ENCODE measurements at regions not wholly inside any gene's neighbourhood (a gene's known extent, or its start where the extent isn't known, plus 50 kb on each side); places are given as distances from the start of the nearest gene placed in this dataset.
A peak's percentile ranks its signal among the peaks of the same experiment; 100 is the strongest.

DNA sequence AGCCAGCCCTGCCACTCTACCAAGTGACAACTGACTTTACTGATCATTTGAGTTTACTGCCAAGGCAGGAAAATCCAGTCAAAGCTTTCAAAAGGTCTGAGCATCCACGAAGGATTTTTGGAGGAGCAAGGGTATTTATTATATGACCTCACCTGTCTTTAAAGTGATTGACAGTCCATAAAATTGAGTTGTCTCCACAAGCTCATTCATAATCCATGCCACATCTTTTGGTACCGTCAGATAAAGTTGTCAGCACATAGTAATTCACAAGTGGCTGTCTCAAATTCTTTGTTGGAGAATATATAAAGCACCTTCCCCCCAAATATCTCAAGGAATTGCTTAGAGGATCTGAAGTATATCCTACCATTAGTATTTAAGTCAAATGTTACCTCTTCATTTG, 240.5 kb downstream of the METTL4 start:
- Mint-ChIP-seq H3K4me1 (ENCODE audit: unreplicated experiment) (no peaks in the 10 kb centered on the region), H3K4me3 (ENCODE audit: unreplicated experiment) (no peak overlapping the region), H3K27me3 (ENCODE audit: unreplicated experiment) (peaks cover 3% of the 10 kb centered on the region), H3K9me3 (ENCODE audit: unreplicated experiment) (no peaks in the 10 kb centered on the region), H3K27ac (ENCODE audit: unreplicated experiment) (no peak overlapping the region), H3K36me3 (ENCODE audit: low read depth, unreplicated experiment) (no peaks in the 10 kb centered on the region)
- no peak for DNase-seq (ENCODE audit: low spot score)
- TF ChIP-seq, protein P1, sequence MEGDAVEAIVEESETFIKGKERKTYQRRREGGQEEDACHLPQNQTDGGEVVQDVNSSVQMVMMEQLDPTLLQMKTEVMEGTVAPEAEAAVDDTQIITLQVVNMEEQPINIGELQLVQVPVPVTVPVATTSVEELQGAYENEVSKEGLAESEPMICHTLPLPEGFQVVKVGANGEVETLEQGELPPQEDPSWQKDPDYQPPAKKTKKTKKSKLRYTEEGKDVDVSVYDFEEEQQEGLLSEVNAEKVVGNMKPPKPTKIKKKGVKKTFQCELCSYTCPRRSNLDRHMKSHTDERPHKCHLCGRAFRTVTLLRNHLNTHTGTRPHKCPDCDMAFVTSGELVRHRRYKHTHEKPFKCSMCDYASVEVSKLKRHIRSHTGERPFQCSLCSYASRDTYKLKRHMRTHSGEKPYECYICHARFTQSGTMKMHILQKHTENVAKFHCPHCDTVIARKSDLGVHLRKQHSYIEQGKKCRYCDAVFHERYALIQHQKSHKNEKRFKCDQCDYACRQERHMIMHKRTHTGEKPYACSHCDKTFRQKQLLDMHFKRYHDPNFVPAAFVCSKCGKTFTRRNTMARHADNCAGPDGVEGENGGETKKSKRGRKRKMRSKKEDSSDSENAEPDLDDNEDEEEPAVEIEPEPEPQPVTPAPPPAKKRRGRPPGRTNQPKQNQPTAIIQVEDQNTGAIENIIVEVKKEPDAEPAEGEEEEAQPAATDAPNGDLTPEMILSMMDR (IDR thresholded peaks at IDR 0.05; ENCODE audit: unreplicated experiment): no peak

DNA sequence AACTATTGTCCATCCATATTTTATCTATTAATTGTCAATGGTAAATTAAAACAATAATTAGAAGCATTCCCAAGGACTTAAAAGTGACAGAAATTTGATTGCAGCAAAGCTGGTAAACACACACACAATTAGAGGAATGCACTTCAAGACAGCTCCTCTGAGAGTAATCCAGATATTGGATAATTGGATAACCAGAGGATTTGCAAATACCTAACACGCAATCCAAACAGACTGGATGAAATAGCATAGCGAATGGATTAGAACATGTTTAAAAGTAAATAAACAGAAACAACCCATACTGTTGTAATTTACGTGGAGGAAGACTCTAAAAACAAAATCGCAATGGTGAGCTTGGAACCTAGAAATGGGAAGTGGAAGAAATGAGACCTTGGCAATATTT, 239.8 kb downstream of the METTL4 start:
- H3K27ac Mint-ChIP-seq (ENCODE audit: unreplicated experiment): no peak overlapping the region
- H3K27me3 Mint-ChIP-seq (ENCODE audit: unreplicated experiment): peaks cover 1% of the 10 kb centered on the region
- no peak overlapping the region for H3K4me3 Mint-ChIP-seq (ENCODE audit: unreplicated experiment)
- no peak for DNase-seq (ENCODE audit: low spot score)
- H3K4me1 Mint-ChIP-seq (ENCODE audit: unreplicated experiment): peaks cover under 1% of the 10 kb centered on the region
- TF ChIP-seq, protein P1 (IDR thresholded peaks at IDR 0.05; ENCODE audit: unreplicated experiment): no peak
- H3K36me3 Mint-ChIP-seq (ENCODE audit: low read depth, unreplicated experiment): no peaks in the 10 kb centered on the region
- no peaks in the 10 kb centered on the region for H3K9me3 Mint-ChIP-seq (ENCODE audit: unreplicated experiment)

DNA sequence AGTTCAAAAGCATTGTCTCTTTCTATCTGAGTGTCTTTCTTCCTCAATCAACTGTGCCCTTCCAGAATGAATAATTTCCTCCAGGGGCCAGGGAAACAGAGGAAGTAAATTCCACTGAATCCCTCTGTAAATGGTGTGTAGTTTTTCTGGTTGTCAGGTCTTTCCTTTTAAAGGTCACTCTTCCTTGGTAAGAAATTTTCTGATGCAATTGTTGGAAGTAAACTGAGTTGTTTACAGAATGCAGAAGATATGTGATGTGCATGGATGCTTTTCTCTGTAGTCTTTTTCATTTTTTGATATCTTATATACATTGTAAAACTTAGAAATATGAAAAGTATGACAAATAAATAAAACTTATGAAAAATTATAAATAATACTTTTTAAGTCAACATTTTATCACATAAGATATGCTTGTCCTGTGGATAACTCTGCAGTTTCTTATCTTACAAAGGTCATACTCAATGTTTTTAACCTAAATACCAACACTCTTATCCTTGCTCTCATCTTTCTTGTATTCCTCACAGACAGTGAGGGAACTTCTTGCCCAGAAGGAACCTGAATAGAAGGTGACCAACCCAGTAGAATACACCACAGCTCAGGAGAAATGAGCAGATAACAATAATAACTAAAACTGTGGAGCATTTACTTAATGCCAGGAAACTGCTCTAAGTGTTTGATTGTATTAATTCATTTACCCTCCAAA, 234.5 kb downstream of the METTL4 start:
- no peaks in the 10 kb centered on the region for H3K36me3 Mint-ChIP-seq (ENCODE audit: low read depth, unreplicated experiment)
- DNase-seq (ENCODE audit: low spot score): no peak
- peaks cover 1% of the 10 kb centered on the region for H3K27me3 Mint-ChIP-seq (ENCODE audit: unreplicated experiment)
- H3K27ac Mint-ChIP-seq (ENCODE audit: unreplicated experiment): no peak overlapping the region
- H3K4me1 Mint-ChIP-seq (ENCODE audit: unreplicated experiment): peaks cover 7% of the 10 kb centered on the region
- no peak overlapping the region for H3K4me3 Mint-ChIP-seq (ENCODE audit: unreplicated experiment)
- TF ChIP-seq, protein P1 (IDR thresholded peaks at IDR 0.05; ENCODE audit: unreplicated experiment): no peak
- H3K9me3 Mint-ChIP-seq (ENCODE audit: unreplicated experiment): no peaks in the 10 kb centered on the region

DNA sequence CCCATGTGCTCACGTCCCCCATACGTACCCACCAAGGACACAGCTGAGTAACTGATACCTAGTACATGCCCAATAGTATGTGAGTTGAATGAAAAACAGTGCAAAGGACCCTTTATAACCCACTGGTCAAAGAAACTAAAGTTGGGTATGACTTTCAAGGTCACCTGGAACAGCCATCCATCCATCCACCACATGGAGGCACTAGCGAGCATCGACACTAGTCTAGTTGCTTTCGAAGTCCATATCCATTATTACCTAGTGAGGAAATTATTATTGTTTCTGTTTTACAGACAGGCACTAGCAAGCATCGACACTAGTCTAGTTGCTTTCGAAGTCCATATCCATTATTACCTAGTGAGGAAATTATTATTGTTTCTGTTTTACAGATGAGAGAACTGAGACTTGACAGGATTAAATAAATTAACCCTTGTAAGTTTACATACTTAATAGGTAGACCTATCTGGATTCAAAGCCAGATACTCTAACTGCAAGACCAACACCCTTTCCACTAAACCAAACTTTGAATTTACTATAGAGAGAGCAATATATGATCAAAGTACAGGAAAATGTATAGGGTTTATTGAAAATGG, 233.7 kb downstream of the METTL4 start:
- Mint-ChIP-seq H3K27me3 (ENCODE audit: unreplicated experiment) (no peaks in the 10 kb centered on the region), H3K27ac (ENCODE audit: unreplicated experiment) (no peak overlapping the region), H3K4me3 (ENCODE audit: unreplicated experiment) (no peak overlapping the region), H3K9me3 (ENCODE audit: unreplicated experiment) (no peaks in the 10 kb centered on the region), H3K36me3 (ENCODE audit: low read depth, unreplicated experiment) (no peaks in the 10 kb centered on the region), H3K4me1 (ENCODE audit: unreplicated experiment) (peaks cover 7% of the 10 kb centered on the region)
- TF ChIP-seq, protein P1 (IDR thresholded peaks at IDR 0.05; ENCODE audit: unreplicated experiment): peak; percentile 42
- DNase-seq (ENCODE audit: low spot score): peak; percentile 26

DNA sequence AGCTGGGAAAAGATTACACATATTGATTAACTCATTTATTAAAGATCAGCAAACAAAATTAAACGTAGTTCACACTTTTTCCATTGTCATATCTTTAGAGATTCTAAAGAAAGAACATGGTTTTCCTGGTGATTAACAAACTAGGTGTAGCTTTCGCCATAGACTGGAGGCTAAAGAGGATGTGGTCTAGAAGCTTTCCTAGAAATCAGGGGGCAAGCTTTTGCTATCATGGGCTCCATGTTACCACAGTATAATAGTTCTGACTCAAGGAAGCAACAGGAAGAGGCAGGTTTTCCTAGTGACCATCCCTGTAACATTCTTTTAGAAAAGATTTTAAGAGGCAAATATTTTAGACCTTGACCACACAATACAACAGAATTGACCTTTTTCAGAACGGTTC, 232.7 kb downstream of the METTL4 start:
- H3K9me3 Mint-ChIP-seq (ENCODE audit: unreplicated experiment): no peaks in the 10 kb centered on the region
- no peaks in the 10 kb centered on the region for H3K27me3 Mint-ChIP-seq (ENCODE audit: unreplicated experiment)
- H3K4me1 Mint-ChIP-seq (ENCODE audit: unreplicated experiment): peaks cover 7% of the 10 kb centered on the region
- H3K4me3 Mint-ChIP-seq (ENCODE audit: unreplicated experiment): no peak overlapping the region
- no peak for DNase-seq (ENCODE audit: low spot score)
- TF ChIP-seq, protein P1 (IDR thresholded peaks at IDR 0.05; ENCODE audit: unreplicated experiment): no peak
- H3K27ac Mint-ChIP-seq (ENCODE audit: unreplicated experiment): no peak overlapping the region
- H3K36me3 Mint-ChIP-seq (ENCODE audit: low read depth, unreplicated experiment): no peaks in the 10 kb centered on the region
